Keratinocyte (primary cell): ENCODE measurements at regions not wholly inside any gene's neighbourhood (a gene's known extent, or its start where the extent isn't known, plus 50 kb on each side); places are given as distances from the start of the nearest gene placed in this dataset.

ENCODE experiments used
- CTCF ChIP-seq, 3 experiments: IDR thresholded peaks in 1 of 3; conservative IDR thresholded peaks in 1 of 3; optimal IDR thresholded peaks in 1 of 3; 2 replicates in 2 of 3; 3 replicates in 1 of 3; pipeline versions ENCODE3 to v1.5.1; 2011; ENCODE audit warnings: low read length in 3 of 3, mild to moderate bottlenecking in 3 of 3, moderate library complexity in 2 of 3, control low read depth in 1 of 3, inconsistent platforms in 1 of 3; ENCODE audit not compliant: insufficient read depth in 2 of 3; ENCODE audit errors: extremely low read depth in 1 of 3
- EZH2 ChIP-seq: IDR thresholded peaks from one replicate; pipeline ENCODE4 v1.6.1; 2012; ENCODE audit warnings: inconsistent platforms, mild to moderate bottlenecking, low read length, moderate library complexity

DNA sequence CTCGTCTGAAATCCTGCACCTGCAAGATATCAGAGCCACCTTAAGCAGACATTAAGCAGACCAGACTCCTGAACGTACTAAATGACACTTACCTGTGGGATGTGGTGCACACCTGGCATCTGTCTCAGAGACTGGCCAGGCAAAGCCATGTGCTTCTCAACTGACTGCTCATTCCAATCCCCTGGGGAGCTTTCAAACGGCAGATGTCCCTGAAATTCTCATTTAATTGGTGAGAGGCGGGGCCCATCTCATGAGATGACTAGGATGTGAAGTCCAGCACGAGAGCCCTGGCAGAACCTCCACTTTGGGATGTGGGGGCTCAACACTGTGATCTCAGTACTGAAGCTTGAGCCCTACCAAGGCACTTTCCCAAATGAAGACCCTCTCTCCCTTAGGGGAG is 84.9 kb upstream of the HMGXB4 start:
- TF ChIP-seq CTCF (optimal IDR thresholded peaks at IDR 0.05 in 1 of 3, IDR thresholded peaks at IDR 0.05 in 1 of 3, conservative IDR thresholded peaks at IDR 0.05 in 1 of 3; ENCODE audit: extremely low read depth in 1 of 3, insufficient read depth in 2 of 3, low read length in 3 of 3) (no peak), EZH2 (no peak)
